NCI-H446 treated with DMSO at 0.1 percent for 48 hours (cell line): ENCODE measurements at regions not wholly inside any gene's neighbourhood (a gene's known extent, or its start where the extent isn't known, plus 50 kb on each side); places are given as distances from the start of the nearest gene placed in this dataset.

Experiments
- DNase-seq: peaks from one replicate; lab custom pipeline; 2025; lab: John Stamatoyannopoulos, UW

- peak; percentile 13 for DNase-seq
These were observed 195.5 kb upstream of the ACVR2A start for GRCh38 chr2:147649286-147649685.

DNA sequence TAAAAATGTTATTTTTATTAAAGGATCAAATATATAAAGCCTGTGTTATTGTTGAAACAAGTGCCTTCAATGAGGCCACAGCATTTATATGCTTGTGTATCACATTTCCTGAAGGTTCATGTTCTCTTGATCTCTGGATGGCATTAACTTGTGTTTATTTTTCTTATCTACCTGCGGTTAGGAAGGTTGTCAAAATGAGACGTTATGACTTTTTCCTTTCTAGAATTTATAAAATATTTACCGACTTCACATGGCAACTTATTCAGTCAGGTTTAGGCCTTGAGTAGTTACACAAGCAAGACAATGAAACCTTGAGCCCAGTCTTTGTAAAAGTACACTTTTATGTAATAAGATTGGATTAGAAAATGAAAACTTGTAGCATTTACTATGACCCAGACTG lies 196.4 kb upstream of the ACVR2A start:
- no peak for DNase-seq

DNA sequence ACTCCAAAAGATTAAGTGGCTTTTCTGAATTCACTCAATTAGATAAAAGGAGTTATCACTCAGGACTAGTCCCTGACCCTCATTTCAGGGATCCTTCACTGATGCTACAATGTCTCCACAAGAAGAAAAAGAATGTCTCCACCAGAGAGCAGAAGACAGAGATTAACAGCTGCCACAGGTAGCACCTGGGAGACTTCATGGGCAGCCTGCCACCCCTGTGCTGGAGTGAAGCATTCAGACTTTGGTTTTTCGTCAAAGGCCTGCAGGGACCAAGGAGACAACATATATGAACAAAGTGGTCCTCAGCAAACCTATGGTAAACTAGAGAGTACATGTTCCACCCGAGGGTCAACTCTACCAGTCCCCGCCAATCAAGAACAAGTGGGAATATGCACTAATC lies 197.0 kb upstream of the ACVR2A start:
- DNase-seq: no peak

GRCh38 chr2:147646818-147647468 lies 197.9 kb upstream of the ACVR2A start:
- no peak for DNase-seq

DNA sequence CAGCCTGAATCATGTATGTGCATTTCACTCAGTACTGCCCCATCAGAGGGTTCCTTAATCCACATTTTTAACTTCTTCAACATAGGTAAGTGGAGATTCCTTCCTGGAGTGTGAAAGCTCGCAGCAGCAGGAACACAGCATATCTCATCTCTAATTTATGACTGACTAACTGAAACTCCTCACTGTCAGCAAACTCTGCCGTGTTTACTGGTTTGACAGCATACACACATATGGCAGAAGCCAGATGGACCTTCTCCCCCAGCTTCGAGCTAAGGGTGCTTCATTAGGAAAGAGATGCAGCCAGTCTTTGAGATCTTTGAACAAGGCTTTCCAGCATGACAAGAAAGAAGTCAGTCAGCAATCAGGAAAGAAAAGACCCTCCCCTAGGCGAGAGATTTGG lies 200.3 kb upstream of the ACVR2A start:
- DNase-seq: peak; percentile 29

DNA sequence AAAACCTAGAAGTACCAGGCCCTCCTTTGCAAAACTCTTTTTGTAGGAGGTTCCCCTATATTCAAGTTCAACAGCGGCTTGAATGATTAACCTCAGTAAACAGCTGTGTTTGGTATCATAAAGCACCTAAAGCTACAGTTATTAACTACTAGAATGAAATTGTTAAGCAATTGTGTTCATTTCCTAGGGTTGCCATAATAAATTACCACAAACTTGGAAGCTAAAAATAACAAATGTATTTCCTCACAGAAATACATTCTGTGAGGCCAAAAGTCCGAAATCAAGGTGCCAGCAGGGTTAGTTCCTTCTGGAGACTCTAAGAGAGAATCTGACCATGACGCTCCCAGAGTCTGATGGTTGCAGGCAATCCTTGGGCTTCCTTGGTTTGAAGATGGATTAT lies 202.1 kb upstream of the ACVR2A start:
- no peak for DNase-seq

GRCh38 chr2:147641651-147642050 lies 203.2 kb upstream of the ACVR2A start:
- DNase-seq: no peak

- no peak for DNase-seq
These were observed 204.9 kb upstream of the ACVR2A start for GRCh38 chr2:147639891-147640290.

GRCh38 chr2:147639386-147639785 lies 205.4 kb upstream of the ACVR2A start:
- DNase-seq: no peak

DNA sequence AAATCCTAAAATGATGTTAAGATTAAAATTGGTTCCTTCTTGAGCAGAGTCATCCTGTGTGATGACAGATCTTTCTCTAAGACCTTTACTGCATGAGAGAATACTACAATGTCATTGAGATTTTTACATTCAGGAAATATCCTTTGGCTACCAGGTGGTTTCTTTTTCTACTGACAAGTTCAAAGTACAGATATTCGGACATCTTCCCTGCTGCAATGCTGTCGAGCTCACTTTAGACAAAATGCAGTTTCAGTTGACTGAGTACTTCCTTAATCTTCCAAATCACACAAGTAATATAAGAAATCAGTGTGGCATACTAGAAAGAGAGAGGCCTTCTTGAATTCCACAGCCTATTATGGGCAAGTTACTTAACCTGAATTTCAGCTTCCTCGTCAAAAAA lies 207.9 kb upstream of the ACVR2A start:
- DNase-seq: no peak

DNA sequence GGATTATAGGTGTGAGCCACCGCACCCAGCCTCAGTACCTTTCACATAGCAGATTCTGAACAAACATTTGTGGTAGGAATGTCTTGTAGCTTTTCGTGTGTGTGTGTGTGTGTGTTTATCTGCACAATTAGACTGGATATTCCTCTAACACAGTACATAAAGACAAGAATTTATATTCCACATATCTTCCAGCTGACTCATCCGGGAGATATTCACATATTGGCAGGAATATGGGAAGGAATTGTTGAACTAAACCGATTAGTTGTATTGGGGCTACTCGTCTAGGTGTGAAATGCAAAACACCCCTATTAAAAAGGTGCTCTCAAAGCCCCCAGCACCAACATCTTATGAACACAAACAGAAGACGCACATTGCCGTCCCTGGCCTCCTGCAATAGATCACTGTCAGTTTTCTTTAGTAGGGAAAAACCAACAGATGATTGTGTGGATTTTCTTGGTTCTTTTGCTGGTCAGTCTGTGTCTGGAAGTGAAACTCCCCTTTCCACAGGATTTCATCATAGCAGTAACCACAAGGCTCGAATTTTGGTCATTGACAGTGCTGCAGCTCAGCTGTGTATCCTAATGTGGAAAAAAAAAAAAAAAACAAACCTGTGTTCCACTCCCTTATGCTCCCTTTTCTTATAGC lies 208.5 kb upstream of the ACVR2A start:
- no peak for DNase-seq

DNA sequence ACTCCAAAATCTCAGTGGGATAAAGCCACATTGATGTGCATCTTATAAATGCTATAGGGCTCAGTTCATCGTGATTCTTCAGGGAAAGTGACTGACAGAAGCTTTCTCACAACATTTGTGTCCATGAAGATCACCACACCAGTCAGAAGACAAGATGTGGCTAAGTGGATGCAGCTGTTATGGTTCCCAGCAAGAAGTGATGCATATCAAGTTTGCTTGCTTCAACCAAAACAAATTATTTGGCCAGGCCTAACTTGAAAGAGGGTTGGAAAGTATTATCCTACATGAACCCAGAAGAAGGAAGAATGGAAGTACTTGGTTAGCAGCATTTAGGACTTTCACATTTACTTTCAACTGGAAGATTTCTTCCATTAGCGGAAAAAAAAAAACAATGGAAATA lies 210.0 kb upstream of the ACVR2A start:
- no peak for DNase-seq

DNA sequence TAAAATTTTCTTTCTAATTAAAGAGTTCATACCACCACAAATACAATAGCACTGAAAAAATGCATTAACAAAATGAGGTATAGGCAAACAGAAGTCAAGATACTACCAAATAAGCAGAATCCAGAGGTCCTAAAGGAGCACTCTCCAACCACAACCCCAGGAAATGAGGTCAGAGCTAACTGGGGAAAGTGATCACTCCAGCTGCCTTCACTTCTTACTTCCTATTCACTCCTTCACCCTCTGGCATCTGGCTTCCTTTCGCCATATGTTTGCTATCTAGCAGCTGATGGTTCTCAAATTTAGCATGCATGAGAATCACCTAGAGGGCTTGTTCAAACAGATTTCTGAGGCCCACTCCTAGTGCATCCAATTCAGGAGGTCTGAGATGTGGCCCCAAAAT lies 212.6 kb upstream of the ACVR2A start:
- peak; percentile 29 for DNase-seq

DNA sequence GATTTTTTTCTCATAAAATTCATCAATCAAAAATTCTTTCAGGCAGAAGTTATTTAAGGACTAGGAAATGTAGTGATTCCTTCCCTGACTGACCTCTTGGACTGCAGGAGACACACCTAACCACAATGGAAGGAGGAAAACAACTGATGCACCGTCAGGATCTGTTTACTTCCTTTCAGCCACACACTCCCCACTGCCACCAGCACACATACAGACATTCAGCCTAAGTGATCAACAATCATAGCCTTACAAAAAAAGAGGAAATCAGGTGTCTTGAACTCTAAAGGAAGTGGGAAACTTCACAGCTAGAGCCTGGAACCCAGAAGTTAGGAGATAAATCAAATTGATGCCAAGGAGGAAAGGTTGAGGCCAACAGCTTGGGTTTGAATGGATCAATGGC lies 213.5 kb upstream of the ACVR2A start:
- DNase-seq: no peak

DNA sequence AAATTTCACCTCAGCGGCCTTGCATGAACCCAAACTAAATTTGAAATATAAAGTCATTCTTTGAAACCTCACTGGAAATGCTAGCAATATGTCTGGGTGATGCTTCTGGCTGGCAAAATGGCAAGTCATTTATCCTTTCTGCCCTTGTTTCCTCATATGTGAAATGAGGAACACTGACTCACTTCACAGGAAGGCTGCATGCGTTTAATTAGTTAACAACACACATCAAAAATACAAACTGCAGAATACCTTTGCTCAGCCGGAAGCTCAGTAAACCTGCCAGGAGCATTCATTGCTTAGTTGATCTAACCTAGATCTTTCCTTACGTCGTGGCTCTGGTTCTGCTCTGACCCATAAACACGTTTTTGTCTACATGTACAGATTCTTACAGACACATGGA lies 214.2 kb upstream of the ACVR2A start:
- peak; percentile 43 for DNase-seq

- DNase-seq: no peak
These were observed 215.8 kb upstream of the ACVR2A start for GRCh38 chr2:147628971-147629421.

DNA sequence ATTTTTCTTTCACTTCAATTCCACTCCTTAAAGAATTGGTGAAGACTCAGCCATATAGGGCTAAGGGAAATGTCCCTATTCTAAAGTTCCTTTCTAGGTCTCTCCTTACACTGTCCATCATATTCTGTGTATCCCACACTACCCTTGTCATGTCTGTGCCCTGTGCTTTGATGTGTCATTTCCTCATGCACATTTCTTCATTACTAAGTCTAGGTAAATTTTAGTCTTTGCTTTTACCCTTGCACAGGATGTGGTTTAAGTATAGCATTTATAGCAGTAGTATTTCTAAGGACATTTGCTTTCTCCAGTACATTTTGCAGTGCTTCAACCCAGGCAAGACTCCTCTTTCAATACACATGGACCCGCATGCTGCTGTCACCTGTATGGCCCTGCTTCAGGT lies 221.5 kb upstream of the ACVR2A start:
- DNase-seq: no peak

- DNase-seq: no peak
These were observed 223.1 kb upstream of the ACVR2A start for GRCh38 chr2:147621656-147622197.

GRCh38 chr2:147619808-147620207 lies 225.0 kb upstream of the ACVR2A start:
- no peak for DNase-seq

- no peak for DNase-seq
These were observed 229.1 kb upstream of the ACVR2A start for GRCh38 chr2:147615726-147616125.

DNA sequence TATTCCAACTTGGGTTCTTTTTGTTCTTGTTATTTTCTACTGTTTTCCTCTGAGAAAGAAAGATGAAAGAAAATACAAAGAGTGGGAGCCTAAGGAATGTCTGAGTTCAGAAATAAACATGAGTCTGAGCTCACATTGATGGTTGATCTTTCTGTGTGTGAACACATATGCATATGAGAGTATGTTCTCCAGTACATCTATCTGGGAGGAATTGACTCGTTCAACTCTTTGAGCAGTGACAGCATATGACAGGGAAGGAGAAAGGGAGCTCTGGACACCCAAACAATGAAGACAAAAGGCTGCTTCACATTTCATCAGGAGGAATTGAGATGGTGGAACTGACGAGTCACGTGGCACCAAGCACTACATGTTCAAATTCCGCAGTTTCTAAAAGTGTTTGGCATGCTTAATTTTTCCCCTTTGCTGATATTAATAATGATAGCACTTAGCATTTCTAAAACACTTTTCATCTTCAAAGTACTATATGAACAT lies 229.8 kb upstream of the ACVR2A start:
- no peak for DNase-seq

DNA sequence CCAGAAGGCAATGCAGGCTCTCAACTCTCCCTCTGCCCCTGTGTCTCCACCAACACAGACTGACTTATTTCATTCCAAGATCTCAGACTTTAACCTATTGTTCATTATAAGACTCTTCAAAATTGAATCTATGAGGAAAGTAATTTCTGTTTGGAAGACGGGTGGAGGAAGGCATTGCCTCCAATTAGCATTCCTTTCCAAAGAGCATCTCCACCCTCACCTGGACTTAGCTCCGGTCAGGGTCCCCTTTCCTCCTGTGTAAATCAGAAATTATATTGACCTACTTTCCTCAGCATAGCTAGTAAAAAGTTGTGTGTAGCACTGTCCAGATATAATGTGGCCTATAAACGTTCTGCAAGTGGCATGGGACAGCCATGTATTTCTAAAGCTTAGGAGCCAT lies 230.4 kb upstream of the ACVR2A start:
- no peak for DNase-seq

- DNase-seq: no peak
These were observed 234.3 kb upstream of the ACVR2A start for GRCh38 chr2:147610496-147611040.
